NT2/D1 (cell line): ENCODE measurements at regions not wholly inside any gene's neighbourhood (a gene's known extent, or its start where the extent isn't known, plus 50 kb on each side); places are given as distances from the start of the nearest gene placed in this dataset.

Experiments used
- DNase-seq: peaks from one replicate; pipeline ENCODE4 v3.0.0-alpha.2; 2011; ENCODE audit warnings: low read depth, low spot score
- H3K27me3 ChIP-seq: 2 replicates; pipeline ENCODE4 v1.6.0; 2011; ENCODE audit warnings: mild to moderate bottlenecking; ENCODE audit not compliant: insufficient read length, insufficient read depth
- H3K36me3 ChIP-seq: 2 replicates; pipeline ENCODE4 v1.6.1; 2011; ENCODE audit warnings: mild to moderate bottlenecking, low read length, mixed read lengths; ENCODE audit not compliant: insufficient read depth, insufficient read length
- H3K4me1 ChIP-seq: 2 replicates; pipeline ENCODE4 v1.5.1; 2011; ENCODE audit not compliant: insufficient read depth, insufficient read length
- H3K4me3 ChIP-seq: 2 replicates; pipeline ENCODE4 v1.5.1; 2011; ENCODE audit warnings: low read depth; ENCODE audit not compliant: insufficient read length
- H3K9ac ChIP-seq: 2 replicates; pipeline ENCODE4 v1.6.0; 2011; ENCODE audit warnings: low read depth; ENCODE audit not compliant: insufficient read length
- H3K9me3 ChIP-seq: 2 replicates; pipeline ENCODE4 v1.5.1; 2011; ENCODE audit warnings: mild to moderate bottlenecking, low read length; ENCODE audit not compliant: insufficient read depth
- SUZ12 ChIP-seq: IDR thresholded peaks from 2 replicates; pipeline ENCODE4 v1.6.1; 2011; ENCODE audit not compliant: insufficient read length, insufficient read depth; ENCODE audit errors: extremely low read depth
- YY1 ChIP-seq: IDR thresholded peaks from 2 replicates; pipeline ENCODE4 v1.6.1; 2011; ENCODE audit not compliant: insufficient read length, insufficient read depth
- ZNF274 ChIP-seq: IDR thresholded peaks from 2 replicates; pipeline ENCODE4 v1.6.1; 2011; ENCODE audit warnings: mild to moderate bottlenecking, low read depth, low read length

GRCh38 chr2:100193291-100193710 lies 50.9 kb upstream of the AFF3 start:
- Histone ChIP-seq H3K9me3 (peaks cover 12% of the 10 kb centered on the region; the same call in 1 of the 2 replicates), H3K36me3 (no peaks in the 10 kb centered on the region), H3K4me3 (no peak overlapping the region), H3K27me3 (peaks cover 31% of the 10 kb centered on the region), H3K9ac (no peak overlapping the region), H3K4me1 (peaks cover 5% of the 10 kb centered on the region)
- no peak for DNase-seq
- no peak for TF ChIP-seq YY1
- no peak for TF ChIP-seq SUZ12
- TF ChIP-seq ZNF274: no peak

- Histone ChIP-seq H3K9ac (no peak overlapping the region), H3K27me3 (peaks cover 34% of the 10 kb centered on the region), H3K36me3 (no peaks in the 10 kb centered on the region), H3K4me1 (peaks cover 2% of the 10 kb centered on the region), H3K9me3 (peaks cover 12% of the 10 kb centered on the region; the same call in 1 of the 2 replicates), H3K4me3 (no peak overlapping the region)
- DNase-seq: no peak
- TF ChIP-seq ZNF274 (no peak), YY1 (no peak), SUZ12 (no peak)
Measured at GRCh38 chr2:100192825-100193224, 50.4 kb upstream of the AFF3 start.

- Histone ChIP-seq H3K36me3 (no peaks in the 10 kb centered on the region), H3K27me3 (peaks cover 40% of the 10 kb centered on the region), H3K9me3 (peaks cover 12% of the 10 kb centered on the region; the same call in 1 of the 2 replicates), H3K4me1 (peaks cover 2% of the 10 kb centered on the region), H3K4me3 (no peak overlapping the region), H3K9ac (no peak overlapping the region)
- TF ChIP-seq SUZ12 (no peak), ZNF274 (no peak)
- DNase-seq: no peak
Measured at GRCh38 chr2:100192300-100192699, 49.9 kb upstream of the AFF3 start.
